PC-3 (cell line): ENCODE measurements at regions not wholly inside any gene's neighbourhood (a gene's known extent, or its start where the extent isn't known, plus 50 kb on each side); places are given as distances from the start of the nearest gene placed in this dataset.

Experiments used
- ATAC-seq: fragments of 200-7000 bp; cut with Tn5 transposase; 2 replicates; pipeline ENCODE4 v1.9.1; 2020; ENCODE audit warnings: mild to moderate bottlenecking, moderate library complexity
- BruUV-seq: library from RNA; stranded (reverse); fragments of 400-500 nt; replicated peaks from 2 replicates; lab custom pipeline; 2021; lab: Mats Ljungman, UMichigan
- CTCF ChIA-PET: fragments of 300-600 bp; sonication (Branson Sonifier 250); formaldehyde crosslinking; loops from one replicate; lab custom pipeline; 2022; ENCODE audit warnings: antibody characterized with exemption; lab: Charles Lee
- POLR2A ChIA-PET: fragments of 300-600 bp; sonication (Branson Sonifier 250); formaldehyde crosslinking; loops from one replicate; lab custom pipeline; 2022; ENCODE audit warnings: antibody characterized with exemption; ENCODE audit not compliant: unreplicated experiment; lab: Charles Lee
- DNase-seq: peaks from one replicate; pipeline ENCODE4 v3.0.0-alpha.2; 2015
- H2AFZ ChIP-seq: fragments of 300-600 bp; sonication (generic); 2 replicates; pipeline ENCODE4 v1.6.0; 2016; ENCODE audit warnings: antibody characterized with exemption, low read length
- H3F3A ChIP-seq: fragments of 300-600 bp; sonication (generic); one replicate; pipeline ENCODE4 v1.6.0; 2017; ENCODE audit warnings: antibody characterized with exemption, low read length, control low read depth, mild to moderate bottlenecking; ENCODE audit not compliant: unreplicated experiment
- H3K27ac ChIP-seq: fragments of 300-600 bp; sonication (generic); 2 replicates; pipeline ENCODE4 v1.5.1; 2016; ENCODE audit warnings: mild to moderate bottlenecking, low read length
- H3K27me3 ChIP-seq: fragments of 300-600 bp; sonication (generic); 2 replicates; pipeline ENCODE4 v1.6.1; 2016; ENCODE audit warnings: low read length, mixed read lengths
- H3K36me3 ChIP-seq: fragments of 300-600 bp; sonication (generic); 2 replicates; pipeline ENCODE4 v1.6.1; 2016; ENCODE audit warnings: low read depth, mixed run types, low read length, mixed read lengths
- H3K4me1 ChIP-seq: fragments of 300-600 bp; sonication (generic); 2 replicates; pipeline ENCODE4 v1.5.1; 2016; ENCODE audit warnings: low read length; ENCODE audit not compliant: insufficient read depth
- H3K4me2 ChIP-seq: fragments of 300-600 bp; sonication (generic); 2 replicates; pipeline ENCODE4 v1.6.0; 2016; ENCODE audit warnings: low read length
- H3K4me3 ChIP-seq: fragments of 300-600 bp; sonication (generic); 2 replicates; pipeline ENCODE4 v1.5.1; 2016; ENCODE audit warnings: mild to moderate bottlenecking, low read length, mixed read lengths
- H3K79me2 ChIP-seq: fragments of 300-600 bp; sonication (generic); 2 replicates; pipeline ENCODE4 v1.6.1; 2017; ENCODE audit warnings: low read length, mixed read lengths
- H3K9ac ChIP-seq: fragments of 300-600 bp; sonication (generic); 2 replicates; pipeline ENCODE4 v1.6.0; 2016; ENCODE audit warnings: mild to moderate bottlenecking, low read length
- H3K9me2 ChIP-seq: fragments of 300-600 bp; sonication (generic); replicated peaks from 2 replicates; pipeline ENCODE4 v1.6.1; 2016; ENCODE audit warnings: mixed run types, low read length, mixed read lengths
- H3K9me3 ChIP-seq: fragments of 300-600 bp; sonication (generic); 2 replicates; pipeline ENCODE4 v1.6.1; 2016; ENCODE audit warnings: low read length, mixed read lengths
- H4K20me1 ChIP-seq: fragments of 300-600 bp; sonication (generic); 2 replicates; pipeline ENCODE4 v1.6.1; 2016; ENCODE audit warnings: low read length, mixed read lengths
- EZH2 ChIP-seq: fragments of 300-600 bp; sonication (generic); IDR thresholded peaks from one replicate; pipeline ENCODE4 v1.6.1; 2017; ENCODE audit warnings: antibody characterized with exemption, mild to moderate bottlenecking, low read length; ENCODE audit not compliant: unreplicated experiment
- EZH2phosphoT487 ChIP-seq: fragments of 300-600 bp; sonication (generic); IDR thresholded peaks from 2 replicates; pipeline ENCODE4 v1.6.1; 2018; ENCODE audit warnings: mild to moderate bottlenecking, antibody characterized with exemption, low read length, borderline replicate concordance
- intact Hi-C: fragments of 100-400 bp; cut with micrococcal nuclease; formaldehyde crosslinking; loops from 2 replicates; pipeline ENCODE4 v1.9.0; 2023
- TF ChIP-seq, protein P1 (sequence below): fragments of 300-600 bp; sonication (generic); conservative IDR thresholded peaks from 2 replicates; pipeline ENCODE4 v1.5.1; 2017; ENCODE audit warnings: antibody characterized with exemption, low read depth, mild to moderate bottlenecking, low read length

DNA sequence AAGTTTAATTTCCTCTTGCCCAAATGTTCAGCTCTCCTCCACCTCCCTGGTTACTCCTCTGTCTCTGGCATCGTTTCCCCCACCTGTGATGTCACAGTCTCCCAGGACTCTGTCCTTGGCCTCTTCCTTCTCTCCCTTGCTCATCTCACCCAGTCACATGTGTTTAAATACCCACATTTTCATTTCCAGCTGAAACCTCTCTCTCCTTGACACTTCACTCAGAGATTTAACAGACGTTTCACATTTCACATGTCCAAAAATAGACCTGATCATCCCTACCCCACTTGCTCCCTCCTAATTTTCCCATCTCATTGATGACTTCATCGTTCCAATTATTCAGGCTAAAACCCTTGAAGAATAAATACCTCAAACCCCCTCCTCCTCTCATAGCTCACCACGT lies 604.1 kb upstream of the JAG1 start:
- H3K79me2 ChIP-seq = no peaks in the 10 kb centered on the region
- H3K4me2 ChIP-seq = no peak overlapping the region
- no peaks in the 10 kb centered on the region for H3K27me3 ChIP-seq
- H3K9me2 ChIP-seq = no peaks in the 10 kb centered on the region
- no peak overlapping the region for H3K27ac ChIP-seq
- no peaks in the 10 kb centered on the region for H3F3A ChIP-seq
- TF ChIP-seq, protein P1, sequence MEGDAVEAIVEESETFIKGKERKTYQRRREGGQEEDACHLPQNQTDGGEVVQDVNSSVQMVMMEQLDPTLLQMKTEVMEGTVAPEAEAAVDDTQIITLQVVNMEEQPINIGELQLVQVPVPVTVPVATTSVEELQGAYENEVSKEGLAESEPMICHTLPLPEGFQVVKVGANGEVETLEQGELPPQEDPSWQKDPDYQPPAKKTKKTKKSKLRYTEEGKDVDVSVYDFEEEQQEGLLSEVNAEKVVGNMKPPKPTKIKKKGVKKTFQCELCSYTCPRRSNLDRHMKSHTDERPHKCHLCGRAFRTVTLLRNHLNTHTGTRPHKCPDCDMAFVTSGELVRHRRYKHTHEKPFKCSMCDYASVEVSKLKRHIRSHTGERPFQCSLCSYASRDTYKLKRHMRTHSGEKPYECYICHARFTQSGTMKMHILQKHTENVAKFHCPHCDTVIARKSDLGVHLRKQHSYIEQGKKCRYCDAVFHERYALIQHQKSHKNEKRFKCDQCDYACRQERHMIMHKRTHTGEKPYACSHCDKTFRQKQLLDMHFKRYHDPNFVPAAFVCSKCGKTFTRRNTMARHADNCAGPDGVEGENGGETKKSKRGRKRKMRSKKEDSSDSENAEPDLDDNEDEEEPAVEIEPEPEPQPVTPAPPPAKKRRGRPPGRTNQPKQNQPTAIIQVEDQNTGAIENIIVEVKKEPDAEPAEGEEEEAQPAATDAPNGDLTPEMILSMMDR = no peak
- no peak for TF ChIP-seq EZH2
- no peak for TF ChIP-seq EZH2phosphoT487
- intact Hi-C loops = no loop called here
- CTCF ChIA-PET = no interaction called here
- ATAC-seq = no peak
- H3K4me3 ChIP-seq = no peak overlapping the region
- H3K9me3 ChIP-seq = no peaks in the 10 kb centered on the region
- no peak for DNase-seq
- no peaks in the 10 kb centered on the region for H4K20me1 ChIP-seq
- peaks cover 7% of the 10 kb centered on the region for H3K4me1 ChIP-seq
- H3K36me3 ChIP-seq = no peaks in the 10 kb centered on the region
- no peak overlapping the region for H3K9ac ChIP-seq
- POLR2A ChIA-PET = no interaction called here
- H2AFZ ChIP-seq = no peak overlapping the region
- BruUV-seq = no TSS peak

DNA sequence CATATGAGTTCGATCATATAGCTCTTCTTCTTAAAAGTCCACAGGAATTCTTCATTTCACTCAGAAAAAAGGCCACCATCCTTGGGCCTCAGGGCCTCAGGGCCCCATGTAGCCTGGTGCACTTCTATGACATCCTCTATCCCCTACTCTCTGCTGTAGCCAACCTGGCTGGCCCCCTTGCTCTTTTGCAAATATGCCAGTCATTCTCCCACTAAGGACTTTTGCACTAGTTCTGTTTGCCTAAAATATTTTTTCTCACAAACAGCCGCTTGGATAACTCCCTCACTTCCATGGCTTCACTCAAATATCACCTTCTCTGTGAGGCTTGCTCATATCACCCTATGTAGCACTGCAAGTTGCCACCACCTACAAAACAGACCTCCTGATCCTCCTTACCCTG lies 604.7 kb upstream of the JAG1 start:
- H3F3A ChIP-seq = no peaks in the 10 kb centered on the region
- H3K27me3 ChIP-seq = no peaks in the 10 kb centered on the region
- TF ChIP-seq EZH2phosphoT487 (no peak), EZH2 (no peak)
- TF ChIP-seq, protein P1 = no peak
- ChIA-PET CTCF (no interaction called here), POLR2A (no interaction called here)
- H3K9me2 ChIP-seq = no peaks in the 10 kb centered on the region
- BruUV-seq = no TSS peak
- no peak overlapping the region for H3K4me2 ChIP-seq
- ATAC-seq (no peak), DNase-seq (no peak)
- no peaks in the 10 kb centered on the region for H4K20me1 ChIP-seq
- no peaks in the 10 kb centered on the region for H3K36me3 ChIP-seq
- no peak overlapping the region for H2AFZ ChIP-seq
- H3K9ac ChIP-seq = no peak overlapping the region
- H3K27ac ChIP-seq = no peak overlapping the region
- no peak overlapping the region for H3K4me3 ChIP-seq
- peaks cover 5% of the 10 kb centered on the region for H3K4me1 ChIP-seq
- H3K9me3 ChIP-seq = no peaks in the 10 kb centered on the region
- intact Hi-C loops = no loop called here
- H3K79me2 ChIP-seq = no peaks in the 10 kb centered on the region

DNA sequence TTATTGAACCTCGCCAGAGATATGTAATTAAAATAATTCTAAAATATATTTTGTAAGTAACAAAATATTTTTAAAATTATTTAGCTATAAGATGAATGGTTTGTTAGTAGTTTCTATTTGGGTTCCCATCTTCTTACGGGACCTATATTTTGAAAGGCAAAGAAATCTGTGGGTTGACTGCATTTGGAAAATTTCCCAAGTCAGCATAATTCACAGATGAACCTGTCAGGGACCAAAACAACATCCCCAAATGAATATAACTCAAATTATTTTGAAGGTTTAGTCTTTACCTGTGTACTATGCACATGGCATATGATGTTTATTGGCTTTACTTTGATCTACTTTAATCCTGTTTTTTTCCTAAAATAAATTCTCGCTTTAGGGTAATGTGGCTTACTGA lies 607.4 kb upstream of the JAG1 start:
- H3K4me1 ChIP-seq = no peaks in the 10 kb centered on the region
- intact Hi-C loops = no loop called here
- ChIA-PET CTCF (no interaction called here), POLR2A (interaction anchor here (0.6 kb wide), 1 partner anchor 90 kb away, joined by 3 read pairs; no protein-coding TSS in a partner anchor)
- no peak overlapping the region for H3K4me3 ChIP-seq
- H3K9me2 ChIP-seq = no peaks in the 10 kb centered on the region
- H3K9me3 ChIP-seq = no peaks in the 10 kb centered on the region
- no peaks in the 10 kb centered on the region for H3K79me2 ChIP-seq
- no peak for DNase-seq
- H3K9ac ChIP-seq = no peak overlapping the region
- H3F3A ChIP-seq = no peaks in the 10 kb centered on the region
- BruUV-seq = no TSS peak
- H3K36me3 ChIP-seq = no peaks in the 10 kb centered on the region
- TF ChIP-seq EZH2 (no peak), EZH2phosphoT487 (no peak)
- TF ChIP-seq, protein P1 = no peak
- no peak overlapping the region for H3K27ac ChIP-seq
- no peak for ATAC-seq
- no peak overlapping the region for H3K4me2 ChIP-seq
- H4K20me1 ChIP-seq = no peaks in the 10 kb centered on the region
- no peaks in the 10 kb centered on the region for H3K27me3 ChIP-seq
- H2AFZ ChIP-seq = no peak overlapping the region
